ENCODE measurements at regions not wholly inside any gene's neighbourhood (a gene's known extent, or its start where the extent isn't known, plus 50 kb on each side); places are given as distances from the start of the nearest gene placed in this dataset.

- no peak for DNase-seq (ENCODE audit: low spot score in 2 of 2)
- TF ChIP-seq EP300 (IDR thresholded peaks at IDR 0.05) (no peak), POLR2A (IDR thresholded peaks at IDR 0.05) (no peak), CTCF (IDR thresholded peaks at IDR 0.05) (no peak), POLR2AphosphoS5 (IDR thresholded peaks at IDR 0.05) (no peak)
- no peaks in the 10 kb centered on the region for H3K27me3 ChIP-seq
- H3K27ac ChIP-seq: no peak overlapping the region
- no peaks in the 10 kb centered on the region for H3K36me3 ChIP-seq
- no peak overlapping the region for H3K4me3 ChIP-seq
- no peaks in the 10 kb centered on the region for H3K9me3 ChIP-seq
- no peaks in the 10 kb centered on the region for H3K4me1 ChIP-seq
These were observed 1461.1 kb downstream of the TECRL start for GRCh38 chr4:62948108-62948507.

- Histone ChIP-seq H3K27me3 (no peaks in the 10 kb centered on the region), H3K4me3 (no peak overlapping the region), H3K27ac (no peak overlapping the region), H3K4me1 (no peaks in the 10 kb centered on the region), H3K36me3 (no peaks in the 10 kb centered on the region), H3K9me3 (no peaks in the 10 kb centered on the region)
- TF ChIP-seq POLR2AphosphoS5 (IDR thresholded peaks at IDR 0.05): no peak
- TF ChIP-seq POLR2A (IDR thresholded peaks at IDR 0.05): no peak
- TF ChIP-seq CTCF (IDR thresholded peaks at IDR 0.05): no peak
- TF ChIP-seq EP300 (IDR thresholded peaks at IDR 0.05): no peak
- DNase-seq (ENCODE audit: low spot score in 2 of 2): no peak
These were observed 1469.0 kb downstream of the TECRL start for GRCh38 chr4:62940229-62940628.

- no peak for TF ChIP-seq CTCF (IDR thresholded peaks at IDR 0.05)
- TF ChIP-seq EP300 (IDR thresholded peaks at IDR 0.05): no peak
- TF ChIP-seq POLR2A (IDR thresholded peaks at IDR 0.05): no peak
- TF ChIP-seq POLR2AphosphoS5 (IDR thresholded peaks at IDR 0.05): no peak
- H3K36me3 ChIP-seq: no peaks in the 10 kb centered on the region
- no peak overlapping the region for H3K4me3 ChIP-seq
- no peaks in the 10 kb centered on the region for H3K4me1 ChIP-seq
- WGBS: 64% methylated on average over 1 of the region's 1 CpG
- no peaks in the 10 kb centered on the region for H3K9me3 ChIP-seq
- H3K27ac ChIP-seq: no peak overlapping the region
- DNase-seq (ENCODE audit: low spot score in 2 of 2): no peak
- H3K27me3 ChIP-seq: no peaks in the 10 kb centered on the region
These were observed 1478.4 kb downstream of the TECRL start for GRCh38 chr4:62930884-62931283.

GRCh38 chr4:62928483-62928882 lies 1480.8 kb downstream of the TECRL start:
- no peak overlapping the region for H3K27ac ChIP-seq
- H3K27me3 ChIP-seq: no peaks in the 10 kb centered on the region
- H3K9me3 ChIP-seq: no peaks in the 10 kb centered on the region
- H3K4me3 ChIP-seq: no peak overlapping the region
- 66% methylated on average over 3 of the region's 3 CpGs for WGBS
- DNase-seq (ENCODE audit: low spot score in 2 of 2): no peak
- no peak for TF ChIP-seq POLR2AphosphoS5 (IDR thresholded peaks at IDR 0.05)
- TF ChIP-seq CTCF (IDR thresholded peaks at IDR 0.05): no peak
- TF ChIP-seq POLR2A (IDR thresholded peaks at IDR 0.05): no peak
- TF ChIP-seq EP300 (IDR thresholded peaks at IDR 0.05): no peak
- H3K4me1 ChIP-seq: no peaks in the 10 kb centered on the region
- H3K36me3 ChIP-seq: no peaks in the 10 kb centered on the region

GRCh38 chr4:62927574-62927973 lies 1481.7 kb downstream of the TECRL start:
- no peaks in the 10 kb centered on the region for H3K9me3 ChIP-seq
- DNase-seq (ENCODE audit: low spot score in 2 of 2): no peak
- H3K4me3 ChIP-seq: no peak overlapping the region
- WGBS: 69% methylated on average over 3 of the region's 3 CpGs
- no peak for TF ChIP-seq EP300 (IDR thresholded peaks at IDR 0.05)
- no peak for TF ChIP-seq POLR2AphosphoS5 (IDR thresholded peaks at IDR 0.05)
- TF ChIP-seq POLR2A (IDR thresholded peaks at IDR 0.05): no peak
- TF ChIP-seq CTCF (IDR thresholded peaks at IDR 0.05): no peak
- H3K27me3 ChIP-seq: no peaks in the 10 kb centered on the region
- no peaks in the 10 kb centered on the region for H3K36me3 ChIP-seq
- H3K4me1 ChIP-seq: no peaks in the 10 kb centered on the region
- no peak overlapping the region for H3K27ac ChIP-seq
